WI38 (cell line): ENCODE measurements at regions not wholly inside any gene's neighbourhood (a gene's known extent, or its start where the extent isn't known, plus 50 kb on each side); places are given as distances from the start of the nearest gene placed in this dataset.

Experiments
- H3K4me3 ChIP-seq: 2 replicates; pipeline ENCODE4 v1.5.1; 2011; ENCODE audit warnings: low read depth, mild to moderate bottlenecking, control low read depth, low read length
- CTCF ChIP-seq: IDR thresholded peaks from 2 replicates; pipeline ENCODE4 v1.5.1; 2012; ENCODE audit warnings: low read depth, mild to moderate bottlenecking, control low read depth, low read length

GRCh38 chr3:103787164-103787871 lies 1352.5 kb downstream of the ZPLD1 start:
- TF ChIP-seq CTCF = no peak

GRCh38 chr3:103787879-103788278 lies 1353.1 kb downstream of the ZPLD1 start:
- no peak for TF ChIP-seq CTCF

More at GRCh38 chr3:103787164-103787871, 1352.5 kb downstream of the ZPLD1 start:
- H3K4me3 ChIP-seq = no peak overlapping the region

GRCh38 chr3:103791786-103792515 lies 1357.1 kb downstream of the ZPLD1 start:
- H3K4me3 ChIP-seq = no peak overlapping the region
- TF ChIP-seq CTCF = no peak

More at GRCh38 chr3:103787879-103788278, 1353.1 kb downstream of the ZPLD1 start:
- H3K4me3 ChIP-seq = no peak overlapping the region

GRCh38 chr3:103794656-103795055 lies 1359.8 kb downstream of the ZPLD1 start:
- TF ChIP-seq CTCF = no peak
- H3K4me3 ChIP-seq = no peak overlapping the region

- TF ChIP-seq CTCF = no peak
- no peak overlapping the region for H3K4me3 ChIP-seq
Observed at GRCh38 chr3:103796068-103796467, 1361.3 kb downstream of the ZPLD1 start.

GRCh38 chr3:103803787-103804186 lies 1369.0 kb downstream of the ZPLD1 start:
- no peak for TF ChIP-seq CTCF
- no peak overlapping the region for H3K4me3 ChIP-seq

GRCh38 chr3:103810167-103810566 lies 1375.4 kb downstream of the ZPLD1 start:
- H3K4me3 ChIP-seq = no peak overlapping the region
- no peak for TF ChIP-seq CTCF
